ENCODE measurements at regions not wholly inside any gene's neighbourhood (a gene's known extent, or its start where the extent isn't known, plus 50 kb on each side); places are given as distances from the start of the nearest gene placed in this dataset.

DNA sequence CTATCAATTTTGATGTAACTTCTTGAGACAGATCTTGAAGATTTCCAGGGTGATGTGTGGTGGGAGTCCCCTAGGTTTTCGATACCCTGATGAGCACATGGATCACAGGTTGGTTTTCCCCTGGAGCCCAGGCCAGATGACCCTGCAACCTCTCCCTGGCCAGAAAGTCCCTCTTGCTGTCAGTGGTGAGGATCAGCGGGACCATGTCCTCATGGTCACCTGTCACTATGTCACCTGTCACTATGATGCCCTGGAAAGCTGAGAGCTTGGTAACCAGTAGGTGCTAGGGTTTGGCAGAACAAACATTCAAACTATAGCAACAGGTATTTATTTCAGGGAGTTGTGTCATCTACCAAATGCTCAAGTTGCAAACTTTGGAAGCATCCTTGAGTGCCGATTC is 197.9 kb downstream of the ARHGAP12 start:
- no peak overlapping the region for H2AFZ ChIP-seq (ENCODE audit: control insufficient read depth, low read length)
- H3K4me1 ChIP-seq (ENCODE audit: control insufficient read depth, extremely low read depth, insufficient read depth, low read length) = no peaks in the 10 kb centered on the region
- H3K4me3 ChIP-seq (ENCODE audit: control insufficient read depth in 2 of 3, extremely low read depth in 1 of 3, insufficient read depth in 2 of 3, low read depth in 1 of 3, low read length in 3 of 3) = no peak overlapping the region
- H3K4me2 ChIP-seq (ENCODE audit: control insufficient read depth, extremely low read depth, insufficient read depth, low read depth, low read length) = no peak overlapping the region
- no peak for FAIRE-seq
- H4K20me1 ChIP-seq (ENCODE audit: control insufficient read depth, extremely low read depth, insufficient read depth, low read length) = no peaks in the 10 kb centered on the region
- dilution Hi-C loops (cut with MboI; ENCODE audit: extremely low pct_ligation_motif_present, low sequenced_read_pairs) = no loop called here
- H3K27ac ChIP-seq (ENCODE audit: control insufficient read depth, insufficient read depth, low read length) = no peak overlapping the region
- TF ChIP-seq EZH2 (IDR thresholded peaks at IDR 0.05; ENCODE audit: low read length) = no peak
- TF ChIP-seq CTCF (optimal IDR thresholded peaks at IDR 0.05 in 1 of 3, IDR thresholded peaks at IDR 0.05 in 1 of 3, conservative IDR thresholded peaks at IDR 0.05 in 1 of 3; ENCODE audit: extremely low read depth in 1 of 3, insufficient read depth in 2 of 3, low read length in 3 of 3) = no peak
- no peaks in the 10 kb centered on the region for H3K9me1 ChIP-seq (ENCODE audit: control insufficient read depth, extremely low read depth, insufficient read depth, low read length)
- H3K36me3 ChIP-seq (ENCODE audit: control insufficient read depth in 2 of 2, extremely low read depth in 1 of 2, insufficient read depth in 2 of 2, low read length in 2 of 2) = no peaks in the 10 kb centered on the region
- no peaks in the 10 kb centered on the region for H3K9me3 ChIP-seq (ENCODE audit: control insufficient read depth, low read depth, low read length)
- no peak for DNase-seq (ENCODE audit: low read depth, low spot score)
- peaks cover 5% of the 10 kb centered on the region for H3K27me3 ChIP-seq (ENCODE audit: control insufficient read depth, extremely low read depth, insufficient read depth, low read length)
- H3K9ac ChIP-seq (ENCODE audit: control insufficient read depth, extremely low read depth, insufficient read depth, low read length) = no peak overlapping the region
- H3K79me2 ChIP-seq (ENCODE audit: control insufficient read depth, insufficient read depth, low read length) = no peaks in the 10 kb centered on the region

- Histone ChIP-seq H3K27ac (ENCODE audit: control insufficient read depth, insufficient read depth, low read length) (no peak overlapping the region), H3K4me2 (ENCODE audit: control insufficient read depth, extremely low read depth, insufficient read depth, low read depth, low read length) (no peak overlapping the region), H3K4me1 (ENCODE audit: control insufficient read depth, extremely low read depth, insufficient read depth, low read length) (no peaks in the 10 kb centered on the region), H3K9me1 (ENCODE audit: control insufficient read depth, extremely low read depth, insufficient read depth, low read length) (no peaks in the 10 kb centered on the region), H2AFZ (ENCODE audit: control insufficient read depth, low read length) (no peak overlapping the region), H3K9me3 (ENCODE audit: control insufficient read depth, low read depth, low read length) (no peaks in the 10 kb centered on the region), H3K9ac (ENCODE audit: control insufficient read depth, extremely low read depth, insufficient read depth, low read length) (no peak overlapping the region), H4K20me1 (ENCODE audit: control insufficient read depth, extremely low read depth, insufficient read depth, low read length) (no peaks in the 10 kb centered on the region), H3K27me3 (ENCODE audit: control insufficient read depth, extremely low read depth, insufficient read depth, low read length) (peaks cover 5% of the 10 kb centered on the region), H3K4me3 (ENCODE audit: control insufficient read depth in 2 of 3, extremely low read depth in 1 of 3, insufficient read depth in 2 of 3, low read depth in 1 of 3, low read length in 3 of 3) (no peak overlapping the region), H3K79me2 (ENCODE audit: control insufficient read depth, insufficient read depth, low read length) (no peaks in the 10 kb centered on the region), H3K36me3 (ENCODE audit: control insufficient read depth in 2 of 2, extremely low read depth in 1 of 2, insufficient read depth in 2 of 2, low read length in 2 of 2) (no peaks in the 10 kb centered on the region)
- FAIRE-seq (no peak), DNase-seq (ENCODE audit: low read depth, low spot score) (no peak)
- no peak for TF ChIP-seq EZH2 (IDR thresholded peaks at IDR 0.05; ENCODE audit: low read length)
- TF ChIP-seq CTCF (optimal IDR thresholded peaks at IDR 0.05 in 1 of 3, IDR thresholded peaks at IDR 0.05 in 1 of 3, conservative IDR thresholded peaks at IDR 0.05 in 1 of 3; ENCODE audit: extremely low read depth in 1 of 3, insufficient read depth in 2 of 3, low read length in 3 of 3) = no peak
- dilution Hi-C loops (cut with MboI; ENCODE audit: extremely low pct_ligation_motif_present, low sequenced_read_pairs) = no loop called here
Measured at GRCh38 chr10:31728698-31729224, 199.9 kb downstream of the ARHGAP12 start.
